ENCODE measurements at regions not wholly inside any gene's neighbourhood (a gene's known extent, or its start where the extent isn't known, plus 50 kb on each side); places are given as distances from the start of the nearest gene placed in this dataset.

GRCh38 chr10:118175148-118175547 lies 128.4 kb upstream of the RAB11FIP2 start:
- DNase-seq, result no peak

GRCh38 chr10:118173296-118173695 lies 126.6 kb upstream of the RAB11FIP2 start:
- DNase-seq, result no peak

- no peak for DNase-seq
These were observed 125.1 kb upstream of the RAB11FIP2 start for GRCh38 chr10:118171861-118172260.

- DNase-seq, result no peak
These were observed 120.4 kb upstream of the RAB11FIP2 start for GRCh38 chr10:118167056-118167700.

GRCh38 chr10:118163217-118163616 lies 116.5 kb upstream of the RAB11FIP2 start:
- no peak for DNase-seq

GRCh38 chr10:118161461-118162246 lies 114.9 kb upstream of the RAB11FIP2 start:
- DNase-seq, result no peak

GRCh38 chr10:118153287-118153686 lies 106.5 kb upstream of the RAB11FIP2 start:
- peak in 2 of 3 experiments; percentile 24 to 82 for DNase-seq

GRCh38 chr10:118151461-118151860 lies 104.7 kb upstream of the RAB11FIP2 start:
- DNase-seq, result no peak

- peak in 1 of 3 experiments; percentile 21 for DNase-seq
These were observed 101.5 kb upstream of the RAB11FIP2 start for GRCh38 chr10:118148247-118148646.

GRCh38 chr10:118145256-118145655 lies 98.5 kb upstream of the RAB11FIP2 start:
- DNase-seq, result no peak

GRCh38 chr10:118141471-118141870 lies 94.7 kb upstream of the RAB11FIP2 start:
- DNase-seq, result no peak

- DNase-seq, result no peak
These were observed 92.6 kb upstream of the RAB11FIP2 start for GRCh38 chr10:118139321-118139720.

GRCh38 chr10:118128675-118129074 lies 81.9 kb upstream of the RAB11FIP2 start:
- no peak for DNase-seq

GRCh38 chr10:118118716-118119115 lies 72.0 kb upstream of the RAB11FIP2 start:
- DNase-seq, result no peak

GRCh38 chr10:118116715-118117449 lies 70.1 kb upstream of the RAB11FIP2 start:
- DNase-seq, result peak in 2 of 3 experiments; percentile 19 to 52

- DNase-seq, result no peak
These were observed 69.6 kb upstream of the RAB11FIP2 start for GRCh38 chr10:118116362-118116714.

GRCh38 chr10:118115701-118116100 lies 69.0 kb upstream of the RAB11FIP2 start:
- DNase-seq, result no peak

GRCh38 chr10:118114992-118115391 lies 68.3 kb upstream of the RAB11FIP2 start:
- DNase-seq, result no peak

GRCh38 chr10:118112543-118113125 lies 65.9 kb upstream of the RAB11FIP2 start:
- DNase-seq, result no peak

- DNase-seq, result no peak
These were observed 64.0 kb upstream of the RAB11FIP2 start for GRCh38 chr10:118110750-118111149.

- peak; percentile 38 to 92 (median 62) for DNase-seq
These were observed 61.7 kb upstream of the RAB11FIP2 start for GRCh38 chr10:118108194-118109026.

GRCh38 chr10:118107541-118107940 lies 60.8 kb upstream of the RAB11FIP2 start:
- DNase-seq, result peak in 1 of 3 experiments; percentile 19
